ENCODE measurements at regions not wholly inside any gene's neighbourhood (a gene's known extent, or its start where the extent isn't known, plus 50 kb on each side); places are given as distances from the start of the nearest gene placed in this dataset.
"Not testable (repeated sequence)": the region's sequence is repeated elsewhere in the genome, so short reads cannot be mapped to it uniquely, and the experiment has no call there.

DNA sequence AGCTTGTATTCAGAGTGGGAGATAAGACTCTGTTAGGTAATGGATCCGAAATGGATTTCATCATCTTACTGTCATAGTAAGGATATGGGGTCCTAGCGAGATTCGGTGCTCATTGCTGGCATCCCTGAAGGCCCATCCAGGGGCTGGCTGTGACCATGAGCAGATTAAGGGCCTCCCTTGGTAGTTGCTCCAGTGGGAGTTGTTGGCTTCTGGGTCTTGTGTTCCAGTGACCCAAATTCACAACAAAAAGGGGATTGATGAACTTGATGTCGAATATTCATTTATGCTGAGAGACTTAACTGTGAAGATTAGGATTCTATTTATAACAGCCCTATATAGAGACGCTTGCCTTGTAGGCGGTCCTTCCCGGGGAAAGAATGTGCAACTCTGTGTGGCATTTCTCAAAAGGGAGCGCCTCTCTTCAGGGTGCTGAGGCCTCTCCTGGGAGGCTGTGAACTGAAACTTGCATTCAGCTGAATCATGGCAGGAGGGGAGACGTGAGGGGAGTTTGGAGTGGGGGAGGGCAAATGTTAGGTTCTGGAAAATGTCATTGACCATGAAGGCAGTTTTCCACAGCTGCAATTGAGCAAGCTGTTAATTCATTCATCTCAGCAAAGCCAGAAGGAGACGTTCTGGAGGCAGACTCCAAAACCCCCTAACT lies 233.1 kb upstream of the FZD8 start:
- ATAC-seq (ENCODE audit: low read depth) (no peak), DNase-seq (ENCODE audit: low spot score) (no peak)
- no peaks in the 10 kb centered on the region for H3K36me3 ChIP-seq (ENCODE audit: low read depth)

DNA sequence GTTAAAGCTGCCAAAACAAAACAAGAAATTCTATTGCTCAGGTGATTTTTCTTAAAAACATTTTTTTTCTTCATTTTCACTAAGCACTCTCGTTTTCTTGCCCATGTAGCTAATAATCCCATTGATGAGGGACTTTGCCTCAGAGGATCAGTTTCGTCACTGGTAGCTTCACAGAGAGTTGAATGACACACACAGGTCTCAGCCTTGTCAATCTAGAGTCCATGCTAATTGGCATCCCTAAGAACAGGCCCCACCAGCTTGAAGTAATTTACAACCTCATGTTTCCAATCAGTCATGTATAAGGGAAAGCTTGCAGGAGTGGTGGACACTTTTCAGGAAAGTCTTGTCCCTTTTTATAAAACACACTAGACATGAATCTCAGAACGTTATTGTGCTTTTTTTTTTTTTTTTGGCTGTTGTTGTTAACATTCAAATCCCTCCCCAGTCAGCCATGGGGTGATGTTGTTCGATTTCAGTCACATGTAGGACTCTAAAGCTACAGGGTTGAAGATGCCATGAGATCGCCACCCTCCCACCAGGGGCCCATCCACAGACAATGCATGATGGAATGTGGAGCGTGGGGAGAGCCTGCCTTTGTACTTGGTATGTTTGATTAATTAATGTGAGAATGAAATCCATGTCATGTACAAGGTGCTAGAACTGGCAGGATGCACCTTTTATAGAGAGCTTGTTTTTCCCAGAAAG lies 232.4 kb upstream of the FZD8 start:
- H3K4me1 ChIP-seq (ENCODE audit: insufficient read depth, poor library complexity, severe bottlenecking), result no peaks in the 10 kb centered on the region
- H3K4me3 ChIP-seq (ENCODE audit: severe bottlenecking), result no peak overlapping the region
- ATAC-seq (ENCODE audit: low read depth) (no peak), DNase-seq (ENCODE audit: low spot score) (no peak)
- H3K36me3 ChIP-seq (ENCODE audit: low read depth), result no peaks in the 10 kb centered on the region
- TF ChIP-seq, protein P1, sequence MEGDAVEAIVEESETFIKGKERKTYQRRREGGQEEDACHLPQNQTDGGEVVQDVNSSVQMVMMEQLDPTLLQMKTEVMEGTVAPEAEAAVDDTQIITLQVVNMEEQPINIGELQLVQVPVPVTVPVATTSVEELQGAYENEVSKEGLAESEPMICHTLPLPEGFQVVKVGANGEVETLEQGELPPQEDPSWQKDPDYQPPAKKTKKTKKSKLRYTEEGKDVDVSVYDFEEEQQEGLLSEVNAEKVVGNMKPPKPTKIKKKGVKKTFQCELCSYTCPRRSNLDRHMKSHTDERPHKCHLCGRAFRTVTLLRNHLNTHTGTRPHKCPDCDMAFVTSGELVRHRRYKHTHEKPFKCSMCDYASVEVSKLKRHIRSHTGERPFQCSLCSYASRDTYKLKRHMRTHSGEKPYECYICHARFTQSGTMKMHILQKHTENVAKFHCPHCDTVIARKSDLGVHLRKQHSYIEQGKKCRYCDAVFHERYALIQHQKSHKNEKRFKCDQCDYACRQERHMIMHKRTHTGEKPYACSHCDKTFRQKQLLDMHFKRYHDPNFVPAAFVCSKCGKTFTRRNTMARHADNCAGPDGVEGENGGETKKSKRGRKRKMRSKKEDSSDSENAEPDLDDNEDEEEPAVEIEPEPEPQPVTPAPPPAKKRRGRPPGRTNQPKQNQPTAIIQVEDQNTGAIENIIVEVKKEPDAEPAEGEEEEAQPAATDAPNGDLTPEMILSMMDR (IDR thresholded peaks at IDR 0.05; ENCODE audit: poor library complexity, severe bottlenecking), result no peak
- no peak overlapping the region for H3K27ac ChIP-seq (ENCODE audit: poor library complexity, severe bottlenecking)
- no peaks in the 10 kb centered on the region for H3K9me3 ChIP-seq (ENCODE audit: severe bottlenecking)
- H3K27me3 ChIP-seq (ENCODE audit: insufficient read depth, poor library complexity, severe bottlenecking), result no peaks in the 10 kb centered on the region

More for the DNA sequence above, 233.1 kb upstream of the FZD8 start:
- H3K27ac ChIP-seq (ENCODE audit: poor library complexity, severe bottlenecking), result no peak overlapping the region
- no peaks in the 10 kb centered on the region for H3K27me3 ChIP-seq (ENCODE audit: insufficient read depth, poor library complexity, severe bottlenecking)
- TF ChIP-seq, protein P1 (IDR thresholded peaks at IDR 0.05; ENCODE audit: poor library complexity, severe bottlenecking), result no peak
- H3K4me3 ChIP-seq (ENCODE audit: severe bottlenecking), result no peak overlapping the region
- H3K4me1 ChIP-seq (ENCODE audit: insufficient read depth, poor library complexity, severe bottlenecking), result no peaks in the 10 kb centered on the region
- H3K9me3 ChIP-seq (ENCODE audit: severe bottlenecking), result no peaks in the 10 kb centered on the region

DNA sequence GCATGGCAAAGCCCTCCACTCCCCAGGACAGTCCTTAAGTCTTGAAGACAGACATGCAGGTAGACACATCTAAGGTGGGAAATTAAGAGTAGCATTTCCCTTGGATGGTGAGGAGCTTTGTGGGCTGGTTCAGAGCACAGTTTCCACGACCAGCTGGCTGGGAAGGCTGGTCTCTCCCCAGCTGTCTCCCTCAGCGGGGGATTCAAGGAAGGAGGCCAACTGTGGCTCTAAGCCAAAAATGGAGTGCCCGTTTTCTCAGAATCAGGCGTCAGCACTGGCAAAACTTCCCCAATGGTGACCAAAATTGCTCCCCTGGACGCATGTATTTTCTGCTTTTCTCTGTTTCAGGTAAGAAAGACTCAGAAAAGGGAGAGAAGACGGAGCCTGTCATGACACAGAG lies 230.6 kb upstream of the FZD8 start:
- no peak for DNase-seq (ENCODE audit: low spot score)
- no peaks in the 10 kb centered on the region for H3K27me3 ChIP-seq (ENCODE audit: insufficient read depth, poor library complexity, severe bottlenecking)
- no peaks in the 10 kb centered on the region for H3K4me1 ChIP-seq (ENCODE audit: insufficient read depth, poor library complexity, severe bottlenecking)
- H3K9me3 ChIP-seq (ENCODE audit: severe bottlenecking), result no peaks in the 10 kb centered on the region
- no peak overlapping the region for H3K27ac ChIP-seq (ENCODE audit: poor library complexity, severe bottlenecking)
- no peak for ATAC-seq (ENCODE audit: low read depth)
- no peaks in the 10 kb centered on the region for H3K36me3 ChIP-seq (ENCODE audit: low read depth)
- TF ChIP-seq, protein P1 (IDR thresholded peaks at IDR 0.05; ENCODE audit: poor library complexity, severe bottlenecking), result no peak
- H3K4me3 ChIP-seq (ENCODE audit: severe bottlenecking), result no peak overlapping the region

DNA sequence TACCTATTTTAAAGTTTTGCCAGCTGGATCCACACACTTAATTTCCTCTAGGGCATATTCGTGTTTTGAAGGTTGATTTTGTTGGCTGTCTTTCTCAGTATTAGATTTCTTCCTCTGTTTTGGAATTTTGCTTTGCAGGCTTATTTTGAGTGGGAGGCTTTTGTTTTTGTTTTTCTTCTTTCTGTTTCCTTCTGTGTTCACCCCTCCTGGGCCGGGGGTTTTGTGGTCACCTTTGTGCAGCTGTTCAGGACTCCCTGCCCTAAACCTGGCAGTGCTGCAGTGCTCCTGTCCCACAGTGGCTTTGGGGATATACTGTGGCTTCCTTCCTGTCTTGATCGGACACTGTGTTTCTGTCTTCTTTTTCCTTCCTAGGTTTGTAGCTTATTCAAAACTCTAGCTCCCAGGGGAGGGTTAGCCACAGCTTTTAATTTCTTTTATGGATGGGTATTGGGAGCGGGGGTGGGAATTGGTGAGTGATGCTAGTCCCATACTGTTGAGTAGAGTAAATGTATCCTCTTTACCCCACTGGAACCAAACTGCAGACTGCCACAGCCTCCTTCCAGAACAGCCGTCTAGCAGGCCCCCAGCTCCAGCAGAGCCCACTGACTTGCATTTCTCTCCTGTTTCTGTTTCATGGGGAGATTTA lies 228.7 kb upstream of the FZD8 start:
- H3K27ac ChIP-seq (ENCODE audit: poor library complexity, severe bottlenecking), result no peak overlapping the region
- H3K4me1 ChIP-seq (ENCODE audit: insufficient read depth, poor library complexity, severe bottlenecking), result no peaks in the 10 kb centered on the region
- TF ChIP-seq, protein P1 (IDR thresholded peaks at IDR 0.05; ENCODE audit: poor library complexity, severe bottlenecking), result no peak
- no peaks in the 10 kb centered on the region for H3K36me3 ChIP-seq (ENCODE audit: low read depth)
- no peak for DNase-seq (ENCODE audit: low spot score)
- H3K4me3 ChIP-seq (ENCODE audit: severe bottlenecking), result no peak overlapping the region
- H3K27me3 ChIP-seq (ENCODE audit: insufficient read depth, poor library complexity, severe bottlenecking), result no peaks in the 10 kb centered on the region
- no peak for ATAC-seq (ENCODE audit: low read depth)
- H3K9me3 ChIP-seq (ENCODE audit: severe bottlenecking), result no peaks in the 10 kb centered on the region

DNA sequence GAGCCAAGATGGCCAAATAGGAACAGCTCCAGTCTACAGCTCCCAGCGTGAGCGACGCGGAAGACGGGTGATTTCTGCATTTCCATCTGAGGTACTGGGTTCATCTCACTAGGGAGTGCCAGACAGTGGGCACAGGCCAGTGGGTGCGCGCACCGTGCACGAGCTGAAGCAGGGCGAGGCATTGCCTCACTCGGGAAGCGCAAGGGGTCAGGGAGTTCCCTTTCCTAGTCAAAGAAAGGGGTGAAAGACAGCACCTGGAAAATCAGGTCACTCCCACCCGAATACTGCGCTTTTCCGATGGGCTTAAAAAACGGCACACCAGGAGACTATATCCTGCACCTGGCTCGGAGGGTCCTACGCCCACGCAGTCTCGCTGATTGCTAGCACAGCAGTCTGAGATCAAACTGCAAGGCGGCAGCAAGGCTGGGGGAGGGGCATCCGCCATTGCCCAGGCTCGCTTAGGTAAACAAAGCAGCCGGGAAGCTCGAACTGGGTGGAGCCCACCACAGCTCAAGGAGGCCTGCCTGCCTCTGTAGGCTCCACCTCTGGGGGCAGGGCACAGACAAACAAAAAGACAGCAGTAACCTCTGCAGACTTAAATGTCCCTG lies 216.7 kb upstream of the FZD8 start:
- not testable (repeated sequence) for H3K4me3 ChIP-seq (ENCODE audit: severe bottlenecking); DNase-seq (ENCODE audit: low spot score); H3K27ac ChIP-seq (ENCODE audit: poor library complexity, severe bottlenecking); H3K4me1 ChIP-seq (ENCODE audit: insufficient read depth, poor library complexity, severe bottlenecking); H3K27me3 ChIP-seq (ENCODE audit: insufficient read depth, poor library complexity, severe bottlenecking); H3K36me3 ChIP-seq (ENCODE audit: low read depth); H3K9me3 ChIP-seq (ENCODE audit: severe bottlenecking); ATAC-seq (ENCODE audit: low read depth)
